Ishikawa (cell line): ENCODE measurements at regions not wholly inside any gene's neighbourhood (a gene's known extent, or its start where the extent isn't known, plus 50 kb on each side); places are given as distances from the start of the nearest gene placed in this dataset.

Source experiments
- CEBPB ChIP-seq: IDR thresholded peaks from 2 replicates; pipeline ENCODE4 v1.6.1; 2012
- CREB1 ChIP-seq: IDR thresholded peaks from 2 replicates; pipeline ENCODE4 v1.6.1; 2012; ENCODE audit warnings: low read depth
- EGR1 ChIP-seq: IDR thresholded peaks from 2 replicates; pipeline ENCODE4 v1.6.1; 2012
- EP300 ChIP-seq: IDR thresholded peaks from 2 replicates; pipeline ENCODE4 v1.6.1; 2012; ENCODE audit warnings: borderline replicate concordance
- FOXM1 ChIP-seq: IDR thresholded peaks from 2 replicates; pipeline ENCODE4 v1.6.1; 2012; ENCODE audit warnings: low read depth, borderline replicate concordance
- MAX ChIP-seq: IDR thresholded peaks from 2 replicates; pipeline ENCODE4 v1.6.1; 2012
- NFIC ChIP-seq: IDR thresholded peaks from 2 replicates; pipeline ENCODE4 v1.6.1; 2012
- RAD21 ChIP-seq: IDR thresholded peaks from 2 replicates; pipeline ENCODE4 v1.6.1; 2012; ENCODE audit warnings: low read depth
- REST ChIP-seq: IDR thresholded peaks from 2 replicates; pipeline ENCODE4 v1.6.1; 2012; ENCODE audit warnings: low read depth, mild to moderate bottlenecking
- TAF1 ChIP-seq: IDR thresholded peaks from 2 replicates; pipeline ENCODE4 v1.6.1; 2012; ENCODE audit warnings: low read depth, mild to moderate bottlenecking
- TEAD4 ChIP-seq: IDR thresholded peaks from 2 replicates; pipeline ENCODE4 v1.6.1; 2012
- USF1 ChIP-seq: IDR thresholded peaks from 2 replicates; pipeline ENCODE4 v1.6.1; 2012
- YY1 ChIP-seq: IDR thresholded peaks from 2 replicates; pipeline ENCODE4 v1.6.1; 2012; ENCODE audit warnings: low read depth

GRCh38 chr15:98451236-98451635 is 197.1 kb upstream of the IGF1R start:
- no peak for TF ChIP-seq NFIC
- no peak for TF ChIP-seq TAF1
- TF ChIP-seq CEBPB = no peak
- no peak for TF ChIP-seq MAX
- TF ChIP-seq EP300 = no peak
- no peak for TF ChIP-seq YY1
- no peak for TF ChIP-seq FOXM1
- TF ChIP-seq USF1 = no peak
- no peak for TF ChIP-seq TEAD4
- no peak for TF ChIP-seq CREB1
- TF ChIP-seq EGR1 = no peak
- no peak for TF ChIP-seq REST
- no peak for TF ChIP-seq RAD21
